NOMO-1 treated with DMSO at 0.1 percent for 48 hours (cell line): ENCODE measurements at regions not wholly inside any gene's neighbourhood (a gene's known extent, or its start where the extent isn't known, plus 50 kb on each side); places are given as distances from the start of the nearest gene placed in this dataset.

Experiments used
- DNase-seq: peaks from one replicate; lab custom pipeline; 2025; ENCODE audit not compliant: unreplicated experiment; lab: John Stamatoyannopoulos, UW

- DNase-seq = no peak
Measured at GRCh38 chr19:32012886-32013631, 332.4 kb upstream of the ZNF507 start.

- DNase-seq = no peak
Measured at GRCh38 chr19:32017176-32017953, 328.0 kb upstream of the ZNF507 start.

- DNase-seq = no peak
Measured at GRCh38 chr19:32018014-32018413, 327.4 kb upstream of the ZNF507 start.

- no peak for DNase-seq
Measured at GRCh38 chr19:32020538-32020937, 324.9 kb upstream of the ZNF507 start.

- no peak for DNase-seq
Measured at GRCh38 chr19:32022044-32022640, 323.3 kb upstream of the ZNF507 start.

- DNase-seq = no peak
Measured at GRCh38 chr19:32022731-32023563, 322.5 kb upstream of the ZNF507 start.

- no peak for DNase-seq
Measured at GRCh38 chr19:32023564-32023832, 321.9 kb upstream of the ZNF507 start.

- no peak for DNase-seq
Measured at GRCh38 chr19:32029235-32029634, 316.2 kb upstream of the ZNF507 start.

- no peak for DNase-seq
Measured at GRCh38 chr19:32032561-32032960, 312.8 kb upstream of the ZNF507 start.

GRCh38 chr19:32035626-32036025, 309.8 kb upstream of the ZNF507 start:
- DNase-seq = no peak

GRCh38 chr19:32038021-32038920, 307.1 kb upstream of the ZNF507 start:
- no peak for DNase-seq

- no peak for DNase-seq
Measured at GRCh38 chr19:32038961-32039360, 306.4 kb upstream of the ZNF507 start.

GRCh38 chr19:32039440-32039839, 306.0 kb upstream of the ZNF507 start:
- no peak for DNase-seq

- no peak for DNase-seq
Measured at GRCh38 chr19:32040236-32040635, 305.2 kb upstream of the ZNF507 start.

- DNase-seq = no peak
Measured at GRCh38 chr19:32041681-32042292, 303.6 kb upstream of the ZNF507 start.

- no peak for DNase-seq
Measured at GRCh38 chr19:32047788-32048187, 297.6 kb upstream of the ZNF507 start.

GRCh38 chr19:32053376-32053775, 292.0 kb upstream of the ZNF507 start:
- no peak for DNase-seq

GRCh38 chr19:32053861-32054260, 291.5 kb upstream of the ZNF507 start:
- no peak for DNase-seq

GRCh38 chr19:32058131-32058530, 287.3 kb upstream of the ZNF507 start:
- DNase-seq = no peak

GRCh38 chr19:32061315-32061714, 284.1 kb upstream of the ZNF507 start:
- DNase-seq = no peak
